H9 (cell line): ENCODE measurements at regions not wholly inside any gene's neighbourhood (a gene's known extent, or its start where the extent isn't known, plus 50 kb on each side); places are given as distances from the start of the nearest gene placed in this dataset.

Experiments used
- DNase-seq: peaks from one replicate; pipeline ENCODE4 v3.0.0-alpha.2; 2017
- H2AFZ ChIP-seq: one replicate; pipeline ENCODE4 v1.6.1; 2013; ENCODE audit warnings: mild to moderate bottlenecking, low read length, control low read depth, moderate library complexity
- H2AK5ac ChIP-seq: 2 replicates; pipeline ENCODE4 v1.6.1; 2013; ENCODE audit warnings: low read length, control low read depth, mixed read lengths; ENCODE audit not compliant: insufficient read length
- H2BK120ac ChIP-seq: one replicate; pipeline ENCODE4 v1.6.1; 2013; ENCODE audit warnings: low read depth, mild to moderate bottlenecking, low read length, control low read depth, inconsistent platforms; ENCODE audit not compliant: poor library complexity, severe bottlenecking
- H2BK12ac ChIP-seq: 2 replicates; pipeline ENCODE4 v1.6.1; 2013; ENCODE audit warnings: low read length, control low read depth, mixed read lengths, low read depth; ENCODE audit not compliant: insufficient read length
- H2BK15ac ChIP-seq: 2 replicates; pipeline ENCODE4 v1.6.1; 2013; ENCODE audit warnings: low read depth, low read length, control low read depth
- H2BK20ac ChIP-seq: one replicate; pipeline ENCODE4 v1.6.1; 2013; ENCODE audit warnings: low read depth, mild to moderate bottlenecking, low read length, control low read depth, inconsistent platforms; ENCODE audit not compliant: poor library complexity, severe bottlenecking
- H2BK5ac ChIP-seq: 2 replicates; pipeline ENCODE4 v1.6.1; 2013; ENCODE audit warnings: low read length, control low read depth, mixed read lengths; ENCODE audit not compliant: insufficient read length
- H3K14ac ChIP-seq: 2 replicates; pipeline ENCODE4 v1.6.1; 2013; ENCODE audit warnings: low read length, control low read depth; ENCODE audit not compliant: insufficient read depth
- H3K18ac ChIP-seq: 2 replicates; pipeline ENCODE4 v1.6.1; 2013; ENCODE audit warnings: low read depth, mild to moderate bottlenecking, mixed read lengths, low read length, control low read depth; ENCODE audit not compliant: insufficient read length
- H3K23ac ChIP-seq: 2 replicates; pipeline ENCODE4 v1.6.1; 2013; ENCODE audit warnings: low read length, control low read depth, mixed read lengths, low read depth; ENCODE audit not compliant: insufficient read length
- H3K23me2 ChIP-seq: 2 replicates; pipeline ENCODE4 v1.6.1; 2013; ENCODE audit warnings: low read depth, mild to moderate bottlenecking, mixed read lengths, low read length, control low read depth; ENCODE audit not compliant: insufficient read length, poor library complexity, severe bottlenecking
- H3K27ac ChIP-seq: 2 replicates; pipeline ENCODE4 v1.5.1; 2013; ENCODE audit warnings: low read length, control low read depth, mixed read lengths, low read depth; ENCODE audit not compliant: insufficient read length
- H3K27me3 ChIP-seq: 2 replicates; pipeline ENCODE4 v1.6.1; 2013; ENCODE audit warnings: low read length, control low read depth, inconsistent platforms; ENCODE audit not compliant: insufficient read depth
- H3K4ac ChIP-seq: 2 replicates; pipeline ENCODE4 v1.6.1; 2013; ENCODE audit warnings: low read depth, mild to moderate bottlenecking, control low read depth, inconsistent platforms, low read length, moderate library complexity
- H3K4me1 ChIP-seq: 2 replicates; pipeline ENCODE4 v1.6.1; 2013; ENCODE audit warnings: low read length, control low read depth, inconsistent platforms; ENCODE audit not compliant: insufficient read depth
- H3K4me2 ChIP-seq: 2 replicates; pipeline ENCODE4 v1.6.1; 2013; ENCODE audit warnings: low read length, control low read depth, mixed read lengths; ENCODE audit not compliant: insufficient read length, insufficient read depth
- H3K56ac ChIP-seq: 2 replicates; pipeline ENCODE4 v1.6.1; 2013; ENCODE audit warnings: low read depth, mild to moderate bottlenecking, mixed read lengths, low read length, control low read depth; ENCODE audit not compliant: insufficient read length
- H3K79me1 ChIP-seq: 2 replicates; pipeline ENCODE4 v1.6.1; 2013; ENCODE audit warnings: low read depth, mild to moderate bottlenecking, moderate library complexity, low read length, control low read depth, inconsistent platforms; ENCODE audit not compliant: insufficient read depth, poor library complexity, severe bottlenecking
- H3K79me2 ChIP-seq: 2 replicates; pipeline ENCODE4 v1.6.1; 2013; ENCODE audit warnings: low read length, control low read depth, inconsistent platforms; ENCODE audit not compliant: insufficient read depth
- H3K9ac ChIP-seq: 2 replicates; pipeline ENCODE4 v1.6.1; 2013; ENCODE audit warnings: low read length, control low read depth, mixed read lengths; ENCODE audit not compliant: insufficient read length; ENCODE audit errors: extremely low read depth
- H3K9me3 ChIP-seq: one replicate; pipeline ENCODE4 v1.6.1; 2013; ENCODE audit warnings: low read depth, low read length, inconsistent platforms; ENCODE audit not compliant: control insufficient read depth
- H3T11ph ChIP-seq: one replicate; pipeline ENCODE4 v1.6.1; 2013; ENCODE audit warnings: mild to moderate bottlenecking, low read length, control low read depth, inconsistent platforms
- H4K20me1 ChIP-seq: one replicate; pipeline ENCODE4 v1.6.1; 2013; ENCODE audit not compliant: control insufficient read depth, insufficient read length, insufficient read depth
- H4K5ac ChIP-seq: 2 replicates; pipeline ENCODE4 v1.6.1; 2013; ENCODE audit warnings: low read depth, mild to moderate bottlenecking, mixed read lengths, low read length, control low read depth; ENCODE audit not compliant: insufficient read length
- H4K8ac ChIP-seq: replicated peaks from 2 replicates; pipeline ENCODE4 v1.6.1; 2013; ENCODE audit warnings: low read length, control low read depth, mixed read lengths, low read depth; ENCODE audit not compliant: insufficient read length
- H4K91ac ChIP-seq: 2 replicates; pipeline ENCODE4 v1.6.1; 2013; ENCODE audit warnings: low read depth, mild to moderate bottlenecking, moderate library complexity, mixed read lengths, low read length, control low read depth; ENCODE audit not compliant: insufficient read length
- H3K27ac Mint-ChIP-seq, 3 experiments: 2 replicates in 2 of 3; 3 replicates in 1 of 3; pipeline ENCODE4 v1.8.0; 2020 to 2021; ENCODE audit warnings: mixed read lengths in 3 of 3, mild to moderate bottlenecking in 1 of 3, moderate library complexity in 1 of 3
- H3K27me3 Mint-ChIP-seq: 2 replicates; pipeline ENCODE4 v1.8.0; 2021; ENCODE audit warnings: low read depth, mild to moderate bottlenecking, moderate library complexity, mixed read lengths
- H3K36me3 Mint-ChIP-seq, 3 experiments: 2 replicates in 2 of 3; 3 replicates in 1 of 3; pipeline ENCODE4 v1.8.0; 2020 to 2021; ENCODE audit warnings: low read depth in 3 of 3, mixed read lengths in 3 of 3; ENCODE audit not compliant: insufficient read depth in 1 of 3
- H3K4me1 Mint-ChIP-seq, 2 experiments: 2 replicates each; pipeline ENCODE4 v1.8.0; 2020; ENCODE audit warnings: mixed read lengths in 2 of 2
- H3K4me3 Mint-ChIP-seq, 2 experiments: 2 replicates in 1 of 2; 3 replicates in 1 of 2; pipeline ENCODE4 v1.8.0; 2020 to 2021; ENCODE audit warnings: mild to moderate bottlenecking in 2 of 2, mixed read lengths in 2 of 2, moderate library complexity in 1 of 2
- H3K9me3 Mint-ChIP-seq, 2 experiments: 2 replicates in 1 of 2; 3 replicates in 1 of 2; pipeline ENCODE4 v1.8.0; 2020; ENCODE audit warnings: mild to moderate bottlenecking in 2 of 2, mixed read lengths in 2 of 2, moderate library complexity in 1 of 2
- WGBS: extraction: QIAGEN DNeasy Blood & Tissue Kit; methylation state at CpG from one replicate; pipeline ENCODE4 v1.1.7; 2013; ENCODE audit warnings: missing lambda C conversion rate, low lambda C conversion rate, mixed read lengths; ENCODE audit not compliant: insufficient read length; ENCODE audit errors: extremely low coverage; 5-methylcytosine and 5-hydroxymethylcytosine counted together
- TF ChIP-seq, protein P1 (sequence below): fragments of 200-600 bp; sonication (generic); conservative IDR thresholded peaks from 3 replicates; pipeline ENCODE4 v1.8.0; 2021; ENCODE audit warnings: antibody characterized with exemption, mild to moderate bottlenecking

DNA sequence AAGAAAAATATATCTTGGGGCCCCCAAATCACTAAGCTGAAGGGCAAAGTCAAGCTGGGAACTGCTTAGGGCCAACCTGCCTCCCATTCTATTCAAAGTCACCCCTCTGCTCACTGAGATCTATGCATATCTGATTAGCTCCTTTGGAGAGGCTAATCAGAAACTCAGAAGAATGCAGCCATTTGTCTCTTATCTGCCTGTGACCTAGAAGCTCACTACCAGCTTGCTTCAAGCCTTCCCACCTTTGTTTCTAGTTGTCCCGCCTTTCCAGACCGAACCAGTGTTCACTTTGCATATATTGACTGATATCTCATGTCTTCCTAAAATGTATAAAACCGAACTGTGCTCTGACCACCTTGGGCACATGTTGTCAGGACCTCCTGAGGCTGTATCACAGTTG lies 479.4 kb downstream of the METTL4 start:
- H3K4me3 Mint-ChIP-seq = no peak overlapping the region
- Histone ChIP-seq H3K79me1 (no peaks in the 10 kb centered on the region), H3K14ac (no peak overlapping the region), H4K20me1 (no peaks in the 10 kb centered on the region), H2AFZ (no peak overlapping the region), H3T11ph (no peak overlapping the region), H2BK12ac (no peak overlapping the region), H3K18ac (no peak overlapping the region), H3K4me2 (no peak overlapping the region), H3K56ac (no peak overlapping the region), H3K23me2 (no peaks in the 10 kb centered on the region), H3K23ac (no peak overlapping the region), H4K91ac (no peak overlapping the region), H3K9me3 (no peaks in the 10 kb centered on the region), H2BK5ac (no peak overlapping the region), H2AK5ac (no peak overlapping the region), H3K4me1 (peaks cover 3% of the 10 kb centered on the region; the same call in 1 of the 2 replicates), H3K27ac (no peak overlapping the region), H2BK20ac (no peak overlapping the region), H3K9ac (no peak overlapping the region), H4K8ac (no peak overlapping the region), H2BK15ac (no peak overlapping the region), H2BK120ac (no peak overlapping the region), H3K4ac (no peak overlapping the region), H3K79me2 (no peaks in the 10 kb centered on the region; the same call in 1 of the 2 replicates), H3K27me3 (no peaks in the 10 kb centered on the region), H4K5ac (no peak overlapping the region)
- DNase-seq = no peak
- H3K9me3 Mint-ChIP-seq = no peaks in the 10 kb centered on the region
- H3K27me3 Mint-ChIP-seq = no peaks in the 10 kb centered on the region
- TF ChIP-seq, protein P1, sequence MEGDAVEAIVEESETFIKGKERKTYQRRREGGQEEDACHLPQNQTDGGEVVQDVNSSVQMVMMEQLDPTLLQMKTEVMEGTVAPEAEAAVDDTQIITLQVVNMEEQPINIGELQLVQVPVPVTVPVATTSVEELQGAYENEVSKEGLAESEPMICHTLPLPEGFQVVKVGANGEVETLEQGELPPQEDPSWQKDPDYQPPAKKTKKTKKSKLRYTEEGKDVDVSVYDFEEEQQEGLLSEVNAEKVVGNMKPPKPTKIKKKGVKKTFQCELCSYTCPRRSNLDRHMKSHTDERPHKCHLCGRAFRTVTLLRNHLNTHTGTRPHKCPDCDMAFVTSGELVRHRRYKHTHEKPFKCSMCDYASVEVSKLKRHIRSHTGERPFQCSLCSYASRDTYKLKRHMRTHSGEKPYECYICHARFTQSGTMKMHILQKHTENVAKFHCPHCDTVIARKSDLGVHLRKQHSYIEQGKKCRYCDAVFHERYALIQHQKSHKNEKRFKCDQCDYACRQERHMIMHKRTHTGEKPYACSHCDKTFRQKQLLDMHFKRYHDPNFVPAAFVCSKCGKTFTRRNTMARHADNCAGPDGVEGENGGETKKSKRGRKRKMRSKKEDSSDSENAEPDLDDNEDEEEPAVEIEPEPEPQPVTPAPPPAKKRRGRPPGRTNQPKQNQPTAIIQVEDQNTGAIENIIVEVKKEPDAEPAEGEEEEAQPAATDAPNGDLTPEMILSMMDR = no peak
- peaks cover 13% of the 10 kb centered on the region in 2 experiments for H3K4me1 Mint-ChIP-seq
- WGBS = no CpG with 5 or more reads among the region's 3 CpGs
- H3K36me3 Mint-ChIP-seq = no peaks in the 10 kb centered on the region
- H3K27ac Mint-ChIP-seq = peak overlapping the region in 2 of 3 experiments; percentile 34 to 76; a peak in 3 of 7 replicates
